ENCODE measurements at regions not wholly inside any gene's neighbourhood (a gene's known extent, or its start where the extent isn't known, plus 50 kb on each side); places are given as distances from the start of the nearest gene placed in this dataset.

- no peaks in the 10 kb centered on the region for H3F3A ChIP-seq (ENCODE audit: control insufficient read depth, insufficient read depth)
- no peaks in the 10 kb centered on the region for H3K4me1 ChIP-seq (ENCODE audit: control insufficient read depth, low read length)
- H4K20me1 ChIP-seq (ENCODE audit: control insufficient read depth, insufficient read depth, low read depth, low read length), result no peaks in the 10 kb centered on the region
- H3K4me2 ChIP-seq (ENCODE audit: low read length), result no peak overlapping the region
- TF ChIP-seq CTCF (IDR thresholded peaks at IDR 0.05; ENCODE audit: low read depth, low read length, poor library complexity, severe bottlenecking), result no peak
- no peaks in the 10 kb centered on the region for H3K36me3 ChIP-seq (ENCODE audit: control insufficient read depth, low read length)
- H3K79me2 ChIP-seq (ENCODE audit: control insufficient read depth, low read length), result no peaks in the 10 kb centered on the region
- no peak overlapping the region for H3K4me3 ChIP-seq (ENCODE audit: low read length)
- H3K9me2 ChIP-seq (replicated peaks; ENCODE audit: control insufficient read depth, low read length), result no peaks in the 10 kb centered on the region
- no peaks in the 10 kb centered on the region for H3K9me3 ChIP-seq (ENCODE audit: control insufficient read depth, insufficient read depth, low read length)
- H3K27me3 ChIP-seq (ENCODE audit: control insufficient read depth, low read length), result no peaks in the 10 kb centered on the region
- no peak overlapping the region for H3K27ac ChIP-seq (ENCODE audit: low read depth, low read length)
Measured at GRCh38 chr12:19704966-19705365, 265.7 kb downstream of the AEBP2 start.

- Histone ChIP-seq H3K79me2 (ENCODE audit: control insufficient read depth, low read length) (no peaks in the 10 kb centered on the region), H3K9me2 (replicated peaks; ENCODE audit: control insufficient read depth, low read length) (no peaks in the 10 kb centered on the region), H3K36me3 (ENCODE audit: control insufficient read depth, low read length) (no peaks in the 10 kb centered on the region), H3K4me1 (ENCODE audit: control insufficient read depth, low read length) (no peaks in the 10 kb centered on the region), H3K4me2 (ENCODE audit: low read length) (no peak overlapping the region), H3K27ac (ENCODE audit: low read depth, low read length) (no peak overlapping the region), H3K27me3 (ENCODE audit: control insufficient read depth, low read length) (no peaks in the 10 kb centered on the region), H3F3A (ENCODE audit: control insufficient read depth, insufficient read depth) (no peaks in the 10 kb centered on the region), H3K4me3 (ENCODE audit: low read length) (no peak overlapping the region), H3K9me3 (ENCODE audit: control insufficient read depth, insufficient read depth, low read length) (no peaks in the 10 kb centered on the region), H4K20me1 (ENCODE audit: control insufficient read depth, insufficient read depth, low read depth, low read length) (no peaks in the 10 kb centered on the region)
- TF ChIP-seq EZH2phosphoT487 (IDR thresholded peaks at IDR 0.05; ENCODE audit: borderline replicate concordance, low read length) (no peak), CTCF (IDR thresholded peaks at IDR 0.05; ENCODE audit: low read depth, low read length, poor library complexity, severe bottlenecking) (no peak)
Measured at GRCh38 chr12:19706936-19707335, 267.6 kb downstream of the AEBP2 start.

- no peak overlapping the region for H3K4me3 ChIP-seq (ENCODE audit: low read length)
- H3K4me2 ChIP-seq (ENCODE audit: low read length), result no peak overlapping the region
- H4K20me1 ChIP-seq (ENCODE audit: control insufficient read depth, insufficient read depth, low read depth, low read length), result no peaks in the 10 kb centered on the region
- H3K27me3 ChIP-seq (ENCODE audit: control insufficient read depth, low read length), result no peaks in the 10 kb centered on the region
- no peaks in the 10 kb centered on the region for H3K4me1 ChIP-seq (ENCODE audit: control insufficient read depth, low read length)
- H3K36me3 ChIP-seq (ENCODE audit: control insufficient read depth, low read length), result no peaks in the 10 kb centered on the region
- H3F3A ChIP-seq (ENCODE audit: control insufficient read depth, insufficient read depth), result no peaks in the 10 kb centered on the region
- H3K27ac ChIP-seq (ENCODE audit: low read depth, low read length), result no peak overlapping the region
- H3K79me2 ChIP-seq (ENCODE audit: control insufficient read depth, low read length), result no peaks in the 10 kb centered on the region
- H3K9me2 ChIP-seq (replicated peaks; ENCODE audit: control insufficient read depth, low read length), result no peaks in the 10 kb centered on the region
- no peak for TF ChIP-seq CTCF (IDR thresholded peaks at IDR 0.05; ENCODE audit: low read depth, low read length, poor library complexity, severe bottlenecking)
- no peak for TF ChIP-seq EZH2phosphoT487 (IDR thresholded peaks at IDR 0.05; ENCODE audit: borderline replicate concordance, low read length)
- H3K9me3 ChIP-seq (ENCODE audit: control insufficient read depth, insufficient read depth, low read length), result no peaks in the 10 kb centered on the region
Measured at GRCh38 chr12:19707948-19708409, 268.7 kb downstream of the AEBP2 start.

GRCh38 chr12:19709889-19710288, 270.6 kb downstream of the AEBP2 start:
- H3K9me2 ChIP-seq (replicated peaks; ENCODE audit: control insufficient read depth, low read length), result no peaks in the 10 kb centered on the region
- no peak overlapping the region for H3K4me3 ChIP-seq (ENCODE audit: low read length)
- H3K4me1 ChIP-seq (ENCODE audit: control insufficient read depth, low read length), result no peaks in the 10 kb centered on the region
- no peaks in the 10 kb centered on the region for H3K79me2 ChIP-seq (ENCODE audit: control insufficient read depth, low read length)
- TF ChIP-seq CTCF (IDR thresholded peaks at IDR 0.05; ENCODE audit: low read depth, low read length, poor library complexity, severe bottlenecking), result no peak
- TF ChIP-seq EZH2phosphoT487 (IDR thresholded peaks at IDR 0.05; ENCODE audit: borderline replicate concordance, low read length), result no peak
- H4K20me1 ChIP-seq (ENCODE audit: control insufficient read depth, insufficient read depth, low read depth, low read length), result no peaks in the 10 kb centered on the region
- H3K36me3 ChIP-seq (ENCODE audit: control insufficient read depth, low read length), result no peaks in the 10 kb centered on the region
- H3K4me2 ChIP-seq (ENCODE audit: low read length), result no peak overlapping the region
- no peaks in the 10 kb centered on the region for H3F3A ChIP-seq (ENCODE audit: control insufficient read depth, insufficient read depth)
- H3K9me3 ChIP-seq (ENCODE audit: control insufficient read depth, insufficient read depth, low read length), result no peaks in the 10 kb centered on the region
- no peak overlapping the region for H3K27ac ChIP-seq (ENCODE audit: low read depth, low read length)
- H3K27me3 ChIP-seq (ENCODE audit: control insufficient read depth, low read length), result no peaks in the 10 kb centered on the region
